ENCODE measurements at regions not wholly inside any gene's neighbourhood (a gene's known extent, or its start where the extent isn't known, plus 50 kb on each side); places are given as distances from the start of the nearest gene placed in this dataset.

DNA sequence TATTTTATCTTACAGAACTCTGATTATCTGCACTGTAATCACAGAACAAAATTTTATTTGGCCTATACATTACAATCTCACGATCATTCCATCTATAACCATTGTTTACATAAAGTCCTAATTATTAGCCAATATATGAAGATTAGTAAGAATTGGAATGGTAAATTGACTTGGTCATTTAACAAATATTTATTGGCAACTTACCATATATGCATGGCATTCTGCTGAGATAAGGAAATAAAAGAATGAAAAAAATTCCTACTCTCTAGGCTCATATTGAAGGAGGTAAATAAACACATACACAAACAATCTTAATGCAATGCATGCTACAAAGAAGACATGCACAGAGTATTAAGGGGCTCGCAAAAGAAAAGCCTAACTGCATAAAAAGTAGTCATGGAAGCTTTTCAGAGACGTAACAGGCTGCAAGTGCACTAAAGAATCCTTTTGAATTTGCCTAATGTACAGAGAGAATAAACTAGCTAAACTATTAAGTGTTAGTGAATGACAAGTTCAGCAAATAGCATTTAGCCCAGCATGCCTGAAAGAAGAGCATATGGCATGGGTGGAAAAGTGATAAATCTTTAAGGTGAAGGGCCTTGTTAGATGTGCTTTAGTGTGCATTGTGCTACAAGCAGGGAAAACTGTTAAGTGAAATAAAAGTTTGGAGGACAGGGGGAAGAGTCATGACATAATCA is 1131.1 kb downstream of the PCDH9 start:
- no peak for TF ChIP-seq GATA2 (IDR thresholded peaks at IDR 0.05; ENCODE audit: low read depth, low read length)
- no peak for TF ChIP-seq GATA3 (IDR thresholded peaks at IDR 0.05; ENCODE audit: low read depth, low read length)
